GM04503 (cell line): ENCODE measurements at regions not wholly inside any gene's neighbourhood (a gene's known extent, or its start where the extent isn't known, plus 50 kb on each side); places are given as distances from the start of the nearest gene placed in this dataset.
"Not testable (repeated sequence)": the region's sequence is repeated elsewhere in the genome, so short reads cannot be mapped to it uniquely, and the experiment has no call there.

Experiments used
- DNase-seq: peaks from one replicate; pipeline ENCODE4 v3.0.0-alpha.2; 2012; ENCODE audit warnings: low read depth

GRCh38 chr13:57784633-57785032, 153.1 kb downstream of the PCDH17 start:
- no peak for DNase-seq

- DNase-seq: no peak
These were observed 155.7 kb downstream of the PCDH17 start for GRCh38 chr13:57787058-57787791.

- DNase-seq: no peak
These were observed 168.1 kb downstream of the PCDH17 start for GRCh38 chr13:57799624-57800023.

DNA sequence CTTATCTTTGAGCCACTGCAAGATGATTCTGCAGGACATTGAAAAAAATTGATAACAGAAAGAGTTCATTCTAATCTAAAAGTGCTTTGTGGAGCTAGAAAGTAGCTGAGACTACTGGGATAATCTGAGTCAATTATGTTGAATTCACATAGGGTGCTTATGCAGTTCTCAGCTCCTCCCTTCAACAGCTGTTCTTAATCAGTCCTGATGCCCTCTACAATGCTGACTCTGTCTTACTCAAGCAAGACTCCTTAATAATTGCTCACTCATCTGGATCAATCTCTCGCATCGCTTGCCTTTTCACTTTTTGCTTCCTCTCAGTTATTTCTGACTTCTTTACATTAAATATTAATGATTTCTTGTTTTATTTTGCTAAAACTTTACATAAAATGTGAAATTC, 182.1 kb downstream of the PCDH17 start:
- DNase-seq: no peak

- DNase-seq: no peak
These were observed 184.1 kb downstream of the PCDH17 start for GRCh38 chr13:57815600-57815999.

DNA sequence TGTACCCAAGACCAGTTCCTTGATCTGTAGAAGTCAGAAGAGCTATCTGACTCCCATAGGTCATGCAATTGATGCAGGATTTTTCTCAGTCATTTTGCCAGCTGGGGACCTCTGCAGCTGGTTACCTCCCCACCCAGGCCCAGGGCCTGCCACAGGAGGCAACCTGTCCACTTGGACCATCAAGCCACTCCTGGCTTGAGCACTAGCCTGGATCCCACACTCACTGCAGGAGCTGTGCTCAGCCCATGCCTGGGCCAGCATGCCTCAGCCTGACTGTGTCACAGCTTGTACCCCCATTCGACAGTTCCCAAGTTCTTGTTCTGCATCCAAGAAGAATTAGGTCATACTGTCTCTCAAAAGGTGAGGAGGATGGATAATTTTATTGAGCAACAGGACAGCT, 189.4 kb downstream of the PCDH17 start:
- DNase-seq: no peak

- no peak for DNase-seq
These were observed 192.2 kb downstream of the PCDH17 start for GRCh38 chr13:57823704-57824103.

GRCh38 chr13:57824121-57824520, 192.6 kb downstream of the PCDH17 start:
- no peak for DNase-seq

GRCh38 chr13:57825066-57825465, 193.5 kb downstream of the PCDH17 start:
- no peak for DNase-seq

DNA sequence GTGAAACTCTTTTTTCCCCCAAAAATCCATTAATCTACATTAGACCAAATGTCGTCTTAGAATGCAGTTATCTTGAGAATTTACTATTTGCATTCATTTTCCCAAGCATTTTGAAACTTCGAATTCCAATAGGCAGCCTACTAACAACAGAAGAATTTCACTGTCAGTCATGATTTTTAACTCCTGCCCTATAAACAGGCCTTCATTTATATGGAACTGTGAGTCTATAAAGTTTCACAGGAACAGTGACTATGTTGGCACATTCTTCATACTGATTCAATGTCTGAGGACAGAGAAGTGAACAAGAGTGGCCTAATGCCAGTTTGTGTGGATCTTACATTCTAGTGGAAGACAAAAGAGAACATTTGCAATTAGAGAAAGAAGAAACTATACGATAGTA, 198.0 kb downstream of the PCDH17 start:
- no peak for DNase-seq

GRCh38 chr13:57832187-57832586, 200.6 kb downstream of the PCDH17 start:
- DNase-seq: no peak

- DNase-seq: no peak
These were observed 206.3 kb downstream of the PCDH17 start for GRCh38 chr13:57837801-57838200.

DNA sequence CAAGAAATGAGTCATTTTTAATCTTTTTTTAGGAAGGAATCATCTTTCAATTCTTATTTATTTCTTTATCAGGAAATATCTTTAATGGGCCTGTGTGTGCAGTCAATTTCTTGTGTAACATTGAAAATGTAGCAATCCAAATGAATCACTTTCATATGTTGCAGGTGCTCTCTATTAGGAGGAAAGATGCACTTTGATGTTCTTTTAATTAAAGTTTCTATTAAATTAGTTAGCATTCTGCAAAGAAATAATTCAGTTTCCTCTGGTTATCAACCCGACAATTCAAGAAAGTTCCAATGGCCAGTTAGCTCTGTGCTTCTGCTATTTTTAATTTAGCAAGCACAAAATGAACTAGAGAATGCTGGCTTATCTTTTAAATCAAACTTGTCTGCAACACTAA, 212.0 kb downstream of the PCDH17 start:
- DNase-seq: no peak

DNA sequence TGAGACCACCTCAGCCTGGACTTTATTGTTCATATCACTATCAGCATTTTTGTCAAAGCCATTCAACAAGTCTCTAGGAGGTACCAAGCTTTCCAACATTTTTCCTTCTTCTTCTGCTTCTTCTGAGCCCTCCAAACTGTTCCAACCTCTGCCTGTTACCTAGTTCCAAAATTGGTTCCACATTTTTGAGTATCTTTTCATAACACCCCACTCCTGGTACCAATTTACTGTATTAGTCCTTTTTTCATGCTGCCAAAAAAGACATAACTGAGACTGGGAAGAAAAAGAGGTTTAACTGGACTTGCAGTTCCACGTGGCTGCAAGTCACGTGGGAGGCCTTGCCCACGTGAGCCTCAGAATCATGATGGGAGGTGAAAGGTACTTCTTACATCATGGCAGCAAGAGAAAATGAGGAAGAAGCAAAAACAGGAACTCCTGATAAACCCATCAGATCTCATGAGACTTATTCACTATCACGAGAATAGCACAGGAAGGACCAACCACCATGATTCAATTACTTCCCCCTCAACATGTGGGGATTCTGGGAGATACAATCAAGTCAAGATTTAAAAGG, 215.1 kb downstream of the PCDH17 start:
- DNase-seq: no peak

GRCh38 chr13:57857945-57858344, 226.4 kb downstream of the PCDH17 start:
- no peak for DNase-seq

DNA sequence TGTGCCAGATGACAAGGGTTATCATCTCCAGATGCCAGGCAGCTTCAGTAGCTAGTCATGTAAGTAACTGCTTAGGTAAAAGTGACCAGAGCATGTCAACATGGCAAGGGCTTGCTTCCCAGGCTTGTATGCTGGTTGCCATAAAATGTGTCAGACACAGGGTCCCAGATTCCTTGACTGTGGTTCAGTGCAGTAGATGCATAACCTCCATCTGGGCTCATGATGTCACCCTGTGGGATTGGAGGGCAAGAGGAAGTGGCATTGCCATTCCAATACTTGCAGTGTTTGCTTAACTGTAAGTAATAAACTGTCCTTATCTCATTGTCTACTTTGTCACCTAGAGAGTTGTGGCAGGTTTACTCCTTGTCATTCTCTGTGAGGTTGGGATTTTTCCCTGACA, 226.8 kb downstream of the PCDH17 start:
- DNase-seq: no peak

DNA sequence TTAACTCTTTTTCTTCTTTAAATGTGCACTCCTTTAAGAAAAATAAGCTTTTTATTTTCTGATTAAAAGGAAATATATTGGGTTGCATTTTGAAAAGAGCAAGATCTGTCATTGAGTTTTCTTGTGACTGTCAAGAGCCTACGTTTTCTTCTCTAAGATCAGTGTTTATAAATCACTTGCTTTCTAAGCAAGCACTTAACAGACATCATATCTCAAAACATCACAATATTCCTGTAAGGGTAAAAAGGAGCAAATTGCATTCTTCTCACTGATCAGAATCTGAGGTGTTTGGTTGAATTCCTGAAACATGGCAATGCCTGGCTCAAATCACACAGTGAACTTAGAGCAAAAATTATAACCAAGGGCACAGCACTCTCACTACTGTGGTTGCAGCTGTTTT, 231.3 kb downstream of the PCDH17 start:
- DNase-seq: no peak

GRCh38 chr13:57865600-57866294, 234.2 kb downstream of the PCDH17 start:
- no peak for DNase-seq

DNA sequence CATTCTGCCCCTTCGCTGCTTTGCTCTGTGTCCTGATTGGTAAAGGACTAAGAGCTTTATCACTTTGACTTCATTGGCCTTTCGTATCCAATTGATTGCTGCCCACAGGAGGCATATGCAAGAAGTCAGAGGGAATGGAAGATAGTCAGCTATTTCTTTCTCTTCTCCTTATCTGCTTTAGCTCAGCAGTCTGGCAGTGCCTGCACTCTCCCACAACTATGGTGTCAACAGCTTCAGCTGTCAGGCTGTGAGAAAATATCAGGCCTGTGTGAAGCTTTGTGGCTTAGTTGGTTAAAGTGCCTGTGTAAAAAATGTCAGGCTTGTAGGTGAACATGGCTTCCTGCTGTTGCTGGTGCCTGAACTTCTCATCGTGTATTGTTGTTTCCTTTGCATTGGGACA, 243.0 kb downstream of the PCDH17 start:
- DNase-seq: no peak

DNA sequence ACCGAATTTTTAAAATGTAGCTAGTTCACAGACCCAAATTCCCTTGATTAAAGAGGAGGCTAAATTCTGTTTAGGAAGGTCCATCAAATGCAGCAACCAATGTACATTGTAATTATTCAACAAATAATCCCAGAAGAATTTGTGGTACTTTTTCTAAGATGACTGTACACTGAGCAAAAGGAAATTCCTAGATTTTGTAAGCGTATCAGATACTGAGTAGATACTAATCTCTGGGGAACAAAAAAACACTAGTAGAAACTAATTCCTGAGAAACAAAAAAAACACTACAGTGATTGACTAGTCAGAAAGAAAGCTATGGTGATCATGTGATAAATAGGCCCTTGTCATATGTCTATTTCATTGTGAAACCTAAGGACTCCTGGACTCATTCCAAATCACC, 246.1 kb downstream of the PCDH17 start:
- DNase-seq: no peak

DNA sequence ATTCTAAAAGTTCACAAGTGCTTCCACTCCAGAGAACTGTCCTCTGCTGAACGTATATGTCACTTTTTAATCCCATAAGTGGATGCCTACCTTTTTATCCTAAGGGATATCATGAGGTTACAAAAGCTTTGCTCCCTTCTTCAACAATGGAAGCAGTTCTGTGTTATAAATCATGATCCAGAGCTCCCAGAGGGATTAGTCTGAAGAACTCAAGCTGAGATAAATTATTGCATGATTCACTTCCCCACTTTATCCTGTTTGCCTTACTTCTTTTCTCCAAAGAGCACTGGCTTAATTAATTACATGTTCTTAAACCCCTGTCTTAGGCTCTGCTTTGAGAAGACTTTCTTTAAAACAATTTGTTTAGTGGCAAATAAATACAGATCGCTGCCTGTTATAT, 246.7 kb downstream of the PCDH17 start:
- no peak for DNase-seq

GRCh38 chr13:57897225-57897624, 265.7 kb downstream of the PCDH17 start:
- DNase-seq: no peak

- DNase-seq: no peak
These were observed 267.6 kb downstream of the PCDH17 start for GRCh38 chr13:57899096-57899495.

DNA sequence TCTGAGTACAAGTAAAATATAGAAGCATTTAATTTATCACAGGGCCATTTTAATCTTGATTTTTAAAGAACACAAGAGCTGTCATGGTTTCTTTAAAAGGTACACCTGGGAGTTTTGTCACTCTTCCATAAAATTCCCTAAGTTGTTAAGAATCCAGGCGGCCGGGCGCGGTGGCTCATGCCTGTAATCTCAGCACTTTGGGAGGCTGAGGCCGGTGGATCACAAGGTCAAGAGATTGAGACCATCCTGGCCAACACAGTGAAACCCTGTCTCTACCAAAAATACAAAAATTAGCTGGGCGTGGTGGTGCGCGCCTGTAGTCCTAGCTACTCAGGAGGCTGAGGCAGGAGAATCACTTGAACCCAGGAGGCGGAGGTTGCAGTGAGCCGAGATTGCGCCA, 278.3 kb downstream of the PCDH17 start:
- DNase-seq: not testable (repeated sequence)
